H9 (cell line): ENCODE measurements at regions not wholly inside any gene's neighbourhood (a gene's known extent, or its start where the extent isn't known, plus 50 kb on each side); places are given as distances from the start of the nearest gene placed in this dataset.

Experiments used
- DNase-seq: peaks from one replicate; pipeline ENCODE4 v3.0.0-alpha.2; 2017
- H2AFZ ChIP-seq: one replicate; pipeline ENCODE4 v1.6.1; 2013; ENCODE audit warnings: mild to moderate bottlenecking, low read length, control low read depth, moderate library complexity
- H2AK5ac ChIP-seq: 2 replicates; pipeline ENCODE4 v1.6.1; 2013; ENCODE audit warnings: low read length, control low read depth, mixed read lengths; ENCODE audit not compliant: insufficient read length
- H2BK120ac ChIP-seq: one replicate; pipeline ENCODE4 v1.6.1; 2013; ENCODE audit warnings: low read depth, mild to moderate bottlenecking, low read length, control low read depth, inconsistent platforms; ENCODE audit not compliant: poor library complexity, severe bottlenecking
- H2BK12ac ChIP-seq: 2 replicates; pipeline ENCODE4 v1.6.1; 2013; ENCODE audit warnings: low read length, control low read depth, mixed read lengths, low read depth; ENCODE audit not compliant: insufficient read length
- H2BK15ac ChIP-seq: 2 replicates; pipeline ENCODE4 v1.6.1; 2013; ENCODE audit warnings: low read depth, low read length, control low read depth
- H2BK20ac ChIP-seq: one replicate; pipeline ENCODE4 v1.6.1; 2013; ENCODE audit warnings: low read depth, mild to moderate bottlenecking, low read length, control low read depth, inconsistent platforms; ENCODE audit not compliant: poor library complexity, severe bottlenecking
- H2BK5ac ChIP-seq: 2 replicates; pipeline ENCODE4 v1.6.1; 2013; ENCODE audit warnings: low read length, control low read depth, mixed read lengths; ENCODE audit not compliant: insufficient read length
- H3K14ac ChIP-seq: 2 replicates; pipeline ENCODE4 v1.6.1; 2013; ENCODE audit warnings: low read length, control low read depth; ENCODE audit not compliant: insufficient read depth
- H3K18ac ChIP-seq: 2 replicates; pipeline ENCODE4 v1.6.1; 2013; ENCODE audit warnings: low read depth, mild to moderate bottlenecking, mixed read lengths, low read length, control low read depth; ENCODE audit not compliant: insufficient read length
- H3K23ac ChIP-seq: 2 replicates; pipeline ENCODE4 v1.6.1; 2013; ENCODE audit warnings: low read length, control low read depth, mixed read lengths, low read depth; ENCODE audit not compliant: insufficient read length
- H3K23me2 ChIP-seq: 2 replicates; pipeline ENCODE4 v1.6.1; 2013; ENCODE audit warnings: low read depth, mild to moderate bottlenecking, mixed read lengths, low read length, control low read depth; ENCODE audit not compliant: insufficient read length, poor library complexity, severe bottlenecking
- H3K27ac ChIP-seq: 2 replicates; pipeline ENCODE4 v1.5.1; 2013; ENCODE audit warnings: low read length, control low read depth, mixed read lengths, low read depth; ENCODE audit not compliant: insufficient read length
- H3K27me3 ChIP-seq: 2 replicates; pipeline ENCODE4 v1.6.1; 2013; ENCODE audit warnings: low read length, control low read depth, inconsistent platforms; ENCODE audit not compliant: insufficient read depth
- H3K4ac ChIP-seq: 2 replicates; pipeline ENCODE4 v1.6.1; 2013; ENCODE audit warnings: low read depth, mild to moderate bottlenecking, control low read depth, inconsistent platforms, low read length, moderate library complexity
- H3K4me1 ChIP-seq: 2 replicates; pipeline ENCODE4 v1.6.1; 2013; ENCODE audit warnings: low read length, control low read depth, inconsistent platforms; ENCODE audit not compliant: insufficient read depth
- H3K4me2 ChIP-seq: 2 replicates; pipeline ENCODE4 v1.6.1; 2013; ENCODE audit warnings: low read length, control low read depth, mixed read lengths; ENCODE audit not compliant: insufficient read length, insufficient read depth
- H3K56ac ChIP-seq: 2 replicates; pipeline ENCODE4 v1.6.1; 2013; ENCODE audit warnings: low read depth, mild to moderate bottlenecking, mixed read lengths, low read length, control low read depth; ENCODE audit not compliant: insufficient read length
- H3K79me1 ChIP-seq: 2 replicates; pipeline ENCODE4 v1.6.1; 2013; ENCODE audit warnings: low read depth, mild to moderate bottlenecking, moderate library complexity, low read length, control low read depth, inconsistent platforms; ENCODE audit not compliant: insufficient read depth, poor library complexity, severe bottlenecking
- H3K79me2 ChIP-seq: 2 replicates; pipeline ENCODE4 v1.6.1; 2013; ENCODE audit warnings: low read length, control low read depth, inconsistent platforms; ENCODE audit not compliant: insufficient read depth
- H3K9ac ChIP-seq: 2 replicates; pipeline ENCODE4 v1.6.1; 2013; ENCODE audit warnings: low read length, control low read depth, mixed read lengths; ENCODE audit not compliant: insufficient read length; ENCODE audit errors: extremely low read depth
- H3K9me3 ChIP-seq: one replicate; pipeline ENCODE4 v1.6.1; 2013; ENCODE audit warnings: low read depth, low read length, inconsistent platforms; ENCODE audit not compliant: control insufficient read depth
- H3T11ph ChIP-seq: one replicate; pipeline ENCODE4 v1.6.1; 2013; ENCODE audit warnings: mild to moderate bottlenecking, low read length, control low read depth, inconsistent platforms
- H4K20me1 ChIP-seq: one replicate; pipeline ENCODE4 v1.6.1; 2013; ENCODE audit not compliant: control insufficient read depth, insufficient read length, insufficient read depth
- H4K5ac ChIP-seq: 2 replicates; pipeline ENCODE4 v1.6.1; 2013; ENCODE audit warnings: low read depth, mild to moderate bottlenecking, mixed read lengths, low read length, control low read depth; ENCODE audit not compliant: insufficient read length
- H4K8ac ChIP-seq: replicated peaks from 2 replicates; pipeline ENCODE4 v1.6.1; 2013; ENCODE audit warnings: low read length, control low read depth, mixed read lengths, low read depth; ENCODE audit not compliant: insufficient read length
- H4K91ac ChIP-seq: 2 replicates; pipeline ENCODE4 v1.6.1; 2013; ENCODE audit warnings: low read depth, mild to moderate bottlenecking, moderate library complexity, mixed read lengths, low read length, control low read depth; ENCODE audit not compliant: insufficient read length
- H3K27ac Mint-ChIP-seq, 3 experiments: 2 replicates in 2 of 3; 3 replicates in 1 of 3; pipeline ENCODE4 v1.8.0; 2020 to 2021; ENCODE audit warnings: mixed read lengths in 3 of 3, mild to moderate bottlenecking in 1 of 3, moderate library complexity in 1 of 3
- H3K27me3 Mint-ChIP-seq: 2 replicates; pipeline ENCODE4 v1.8.0; 2021; ENCODE audit warnings: low read depth, mild to moderate bottlenecking, moderate library complexity, mixed read lengths
- H3K36me3 Mint-ChIP-seq, 3 experiments: 2 replicates in 2 of 3; 3 replicates in 1 of 3; pipeline ENCODE4 v1.8.0; 2020 to 2021; ENCODE audit warnings: low read depth in 3 of 3, mixed read lengths in 3 of 3; ENCODE audit not compliant: insufficient read depth in 1 of 3
- H3K4me1 Mint-ChIP-seq, 2 experiments: 2 replicates each; pipeline ENCODE4 v1.8.0; 2020; ENCODE audit warnings: mixed read lengths in 2 of 2
- H3K4me3 Mint-ChIP-seq, 2 experiments: 2 replicates in 1 of 2; 3 replicates in 1 of 2; pipeline ENCODE4 v1.8.0; 2020 to 2021; ENCODE audit warnings: mild to moderate bottlenecking in 2 of 2, mixed read lengths in 2 of 2, moderate library complexity in 1 of 2
- H3K9me3 Mint-ChIP-seq, 2 experiments: 2 replicates in 1 of 2; 3 replicates in 1 of 2; pipeline ENCODE4 v1.8.0; 2020; ENCODE audit warnings: mild to moderate bottlenecking in 2 of 2, mixed read lengths in 2 of 2, moderate library complexity in 1 of 2
- CTCF ChIP-seq: fragments of 200-600 bp; sonication (generic); conservative IDR thresholded peaks from 3 replicates; pipeline ENCODE4 v1.8.0; 2021; ENCODE audit warnings: antibody characterized with exemption, mild to moderate bottlenecking

- no peak overlapping the region for H3K27ac ChIP-seq
- no peak overlapping the region for H2BK120ac ChIP-seq
- no peaks in the 10 kb centered on the region for H4K20me1 ChIP-seq
- no peaks in the 10 kb centered on the region for H3K79me2 ChIP-seq
- no peak overlapping the region for H3K23ac ChIP-seq
- H3K9me3 ChIP-seq, result no peaks in the 10 kb centered on the region
- Mint-ChIP-seq H3K27ac (no peak overlapping the region), H3K4me1 (peaks cover 22 to 23% of the 10 kb centered on the region in 2 experiments), H3K9me3 (peaks cover 42 to 45% of the 10 kb centered on the region in 2 experiments), H3K4me3 (no peak overlapping the region), H3K27me3 (no peaks in the 10 kb centered on the region; the same call in 1 of the 2 replicates), H3K36me3 (peaks cover 17 to 44% (median 17%) of the 10 kb centered on the region in 3 experiments)
- H3K4me1 ChIP-seq, result no peaks in the 10 kb centered on the region; the same call in 1 of the 2 replicates
- H4K5ac ChIP-seq, result no peak overlapping the region
- H3T11ph ChIP-seq, result no peak overlapping the region
- no peaks in the 10 kb centered on the region for H3K23me2 ChIP-seq
- H2BK20ac ChIP-seq, result no peak overlapping the region
- H3K4me2 ChIP-seq, result no peak overlapping the region
- H3K27me3 ChIP-seq, result no peaks in the 10 kb centered on the region
- H3K4ac ChIP-seq, result no peak overlapping the region
- DNase-seq, result no peak
- no peak overlapping the region for H2BK15ac ChIP-seq
- H2AFZ ChIP-seq, result no peak overlapping the region
- H3K79me1 ChIP-seq, result no peaks in the 10 kb centered on the region
- no peak overlapping the region for H3K56ac ChIP-seq
- no peak for TF ChIP-seq CTCF
- H2AK5ac ChIP-seq, result no peak overlapping the region
- H3K14ac ChIP-seq, result no peak overlapping the region
- H4K91ac ChIP-seq, result no peak overlapping the region
- no peak overlapping the region for H3K18ac ChIP-seq
- no peak overlapping the region for H2BK5ac ChIP-seq
- no peak overlapping the region for H2BK12ac ChIP-seq
- no peak overlapping the region for H3K9ac ChIP-seq
- no peak overlapping the region for H4K8ac ChIP-seq
Observed at GRCh38 chr10:31709476-31709875, 219.2 kb downstream of the ARHGAP12 start.
